AG09319 (cell line): ENCODE measurements at regions not wholly inside any gene's neighbourhood (a gene's known extent, or its start where the extent isn't known, plus 50 kb on each side); places are given as distances from the start of the nearest gene placed in this dataset.
"Not testable (repeated sequence)": the region's sequence is repeated elsewhere in the genome, so short reads cannot be mapped to it uniquely, and the experiment has no call there.

Source experiments
- DNase-seq: peaks from one replicate; pipeline ENCODE4 v3.0.0-alpha.2; 2010; ENCODE audit warnings: low read depth; ENCODE audit errors: extremely low read depth
- TF ChIP-seq, protein P1 (sequence below): IDR thresholded peaks from 2 replicates; pipeline ENCODE4 v1.5.1; 2011; ENCODE audit warnings: low read depth, mild to moderate bottlenecking, inconsistent platforms, low read length, moderate library complexity

GRCh38 chr4:127506283-127506682 lies 126.5 kb upstream of the INTU start:
- no peak for DNase-seq
- TF ChIP-seq, protein P1, sequence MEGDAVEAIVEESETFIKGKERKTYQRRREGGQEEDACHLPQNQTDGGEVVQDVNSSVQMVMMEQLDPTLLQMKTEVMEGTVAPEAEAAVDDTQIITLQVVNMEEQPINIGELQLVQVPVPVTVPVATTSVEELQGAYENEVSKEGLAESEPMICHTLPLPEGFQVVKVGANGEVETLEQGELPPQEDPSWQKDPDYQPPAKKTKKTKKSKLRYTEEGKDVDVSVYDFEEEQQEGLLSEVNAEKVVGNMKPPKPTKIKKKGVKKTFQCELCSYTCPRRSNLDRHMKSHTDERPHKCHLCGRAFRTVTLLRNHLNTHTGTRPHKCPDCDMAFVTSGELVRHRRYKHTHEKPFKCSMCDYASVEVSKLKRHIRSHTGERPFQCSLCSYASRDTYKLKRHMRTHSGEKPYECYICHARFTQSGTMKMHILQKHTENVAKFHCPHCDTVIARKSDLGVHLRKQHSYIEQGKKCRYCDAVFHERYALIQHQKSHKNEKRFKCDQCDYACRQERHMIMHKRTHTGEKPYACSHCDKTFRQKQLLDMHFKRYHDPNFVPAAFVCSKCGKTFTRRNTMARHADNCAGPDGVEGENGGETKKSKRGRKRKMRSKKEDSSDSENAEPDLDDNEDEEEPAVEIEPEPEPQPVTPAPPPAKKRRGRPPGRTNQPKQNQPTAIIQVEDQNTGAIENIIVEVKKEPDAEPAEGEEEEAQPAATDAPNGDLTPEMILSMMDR: no peak

GRCh38 chr4:127509155-127509554 lies 123.6 kb upstream of the INTU start:
- TF ChIP-seq, protein P1: no peak
- no peak for DNase-seq

- DNase-seq: not testable (repeated sequence)
Measured at GRCh38 chr4:127512672-127513071, 120.1 kb upstream of the INTU start.

DNA sequence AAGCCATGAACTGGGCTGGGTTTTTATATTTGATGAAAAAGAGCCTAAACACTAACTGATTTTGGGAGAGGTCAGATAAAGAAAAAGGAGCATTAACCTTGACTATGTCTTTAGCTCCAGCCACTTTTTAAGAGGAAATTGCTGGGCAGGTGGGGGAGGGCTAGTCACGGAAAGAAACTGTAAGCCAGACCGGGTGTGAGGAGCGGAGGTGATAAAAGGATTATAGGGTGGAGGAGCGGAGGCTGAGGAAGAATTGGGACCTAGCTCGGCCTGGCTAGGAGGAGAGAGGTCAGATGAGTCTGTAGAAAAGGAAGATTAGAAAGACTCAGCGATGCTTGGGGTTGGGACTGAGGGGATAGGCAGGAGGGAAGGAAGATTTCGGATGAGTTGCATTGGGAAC lies 117.5 kb upstream of the INTU start:
- not testable (repeated sequence) for DNase-seq

DNA sequence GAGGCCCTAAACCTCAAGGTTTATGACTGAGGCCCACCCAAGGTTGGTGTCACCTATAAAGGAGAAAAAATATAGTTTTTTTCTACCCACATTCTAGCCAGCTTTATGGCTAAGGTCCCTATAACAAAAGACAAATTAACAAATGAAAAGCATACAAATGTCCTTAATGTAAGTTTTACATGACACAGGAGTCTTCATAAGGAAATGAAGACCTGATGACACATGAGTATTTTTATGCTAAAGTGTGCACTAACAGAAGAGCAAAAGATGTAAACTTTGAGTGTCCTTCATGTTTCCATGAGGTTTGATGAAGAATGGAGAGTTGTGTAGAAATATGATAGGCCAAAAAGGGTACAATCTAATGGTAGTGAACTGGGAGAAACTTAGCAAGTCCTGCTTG lies 114.7 kb upstream of the INTU start:
- DNase-seq: no peak
- TF ChIP-seq, protein P1: no peak

- no peak for DNase-seq
- TF ChIP-seq, protein P1: no peak
Measured at GRCh38 chr4:127521463-127521862, 111.3 kb upstream of the INTU start.

GRCh38 chr4:127523369-127523768 lies 109.4 kb upstream of the INTU start:
- no peak for DNase-seq
- TF ChIP-seq, protein P1: no peak

DNA sequence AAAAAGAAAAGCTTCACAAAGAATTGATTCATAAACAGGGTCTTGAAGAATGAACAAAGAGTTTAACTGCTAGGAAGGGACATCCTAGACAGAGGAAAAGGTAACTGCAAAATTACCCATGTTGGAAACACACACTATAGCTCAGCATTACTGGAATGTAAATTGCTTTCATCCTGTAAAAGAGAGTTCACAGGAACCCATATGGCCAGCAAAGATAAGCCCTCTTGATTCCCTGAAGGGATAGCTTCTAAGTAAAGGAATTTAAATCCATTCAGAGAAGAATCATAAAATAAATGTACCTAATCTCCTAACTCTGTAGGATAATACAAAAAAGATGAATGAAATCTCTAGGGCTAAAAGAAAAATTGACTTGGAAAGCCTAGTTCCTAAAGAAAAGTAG lies 107.1 kb upstream of the INTU start:
- DNase-seq: no peak
- TF ChIP-seq, protein P1: no peak

DNA sequence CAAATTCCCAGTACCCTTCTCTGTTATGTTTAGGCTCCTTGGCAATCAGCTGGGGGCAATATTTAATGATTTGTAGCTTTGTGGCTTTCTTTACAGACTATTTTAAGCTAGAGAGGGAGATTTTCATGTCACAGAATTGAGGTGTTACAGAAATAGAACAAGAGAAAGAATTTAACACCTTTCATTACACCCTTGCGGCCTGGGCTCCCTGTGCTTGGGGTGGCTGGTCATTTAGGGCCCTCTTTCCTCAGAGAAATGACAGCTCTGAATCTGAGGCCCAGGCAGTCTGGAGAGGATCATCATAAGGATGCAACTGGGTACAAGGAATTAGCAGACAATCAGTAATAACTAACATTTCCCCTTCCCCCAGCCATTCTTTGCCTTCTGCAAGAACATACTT lies 104.5 kb upstream of the INTU start:
- TF ChIP-seq, protein P1: no peak
- no peak for DNase-seq

DNA sequence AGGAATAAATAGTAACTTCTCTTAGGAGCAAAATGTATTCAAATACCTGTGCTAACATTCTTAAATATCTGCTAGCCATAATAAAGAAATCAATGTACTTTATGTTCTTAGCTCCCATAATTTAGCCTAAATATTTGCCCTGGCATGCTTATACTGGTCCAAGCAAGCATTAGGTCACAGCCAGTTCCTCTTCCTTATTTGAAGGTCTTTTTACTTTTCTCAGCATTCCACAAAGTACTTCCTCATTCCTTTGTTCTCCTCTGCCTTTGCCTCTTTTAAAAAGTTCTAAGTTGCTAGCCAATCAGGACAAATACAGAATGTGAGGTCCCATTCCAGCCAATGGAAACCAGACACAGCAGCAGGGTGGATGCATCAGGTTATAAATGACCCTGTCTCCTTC lies 102.9 kb upstream of the INTU start:
- DNase-seq: not testable (repeated sequence)
